HEK293 (cell line): ENCODE measurements at regions not wholly inside any gene's neighbourhood (a gene's known extent, or its start where the extent isn't known, plus 50 kb on each side); places are given as distances from the start of the nearest gene placed in this dataset.

ENCODE experiments used
- FEZF1 ChIP-seq: fragments of 450-650 bp; formaldehyde crosslinking; IDR thresholded peaks from 2 replicates; pipeline ENCODE4 v1.5.1; 2016; ENCODE audit warnings: missing biosample characterization, missing genetic modification characterization
- GLI2 ChIP-seq: fragments of 450-650 bp; formaldehyde crosslinking; IDR thresholded peaks from 2 replicates; pipeline ENCODE4; 2017; ENCODE audit warnings: missing biosample characterization, missing genetic modification characterization, low read depth, borderline replicate concordance
- GLIS1 ChIP-seq: fragments of 450-650 bp; formaldehyde crosslinking; IDR thresholded peaks from 2 replicates; pipeline ENCODE4 v1.5.1; 2016; ENCODE audit warnings: missing biosample characterization, missing genetic modification characterization
- KLF17 ChIP-seq: fragments of 450-650 bp; formaldehyde crosslinking; IDR thresholded peaks from 2 replicates; pipeline ENCODE4 v1.5.1; 2016; ENCODE audit warnings: missing biosample characterization, missing genetic modification characterization
- KLF8 ChIP-seq: fragments of 450-650 bp; formaldehyde crosslinking; IDR thresholded peaks from 2 replicates; pipeline ENCODE4 v1.5.1; 2016; ENCODE audit warnings: missing biosample characterization, missing genetic modification characterization
- WT1 ChIP-seq: fragments of 450-650 bp; formaldehyde crosslinking; IDR thresholded peaks from 2 replicates; pipeline ENCODE4 v1.5.1; 2016; ENCODE audit warnings: missing biosample characterization, missing genetic modification characterization
- ZBTB10 ChIP-seq: fragments of 450-650 bp; formaldehyde crosslinking; IDR thresholded peaks from 2 replicates; pipeline ENCODE4 v1.5.1; 2016; ENCODE audit warnings: missing biosample characterization, missing genetic modification characterization
- ZBTB44 ChIP-seq: fragments of 450-650 bp; IDR thresholded peaks from 2 replicates; pipeline ENCODE4 v1.5.1; 2018; ENCODE audit warnings: missing biosample characterization, mild to moderate bottlenecking, missing genetic modification characterization
- ZEB2 ChIP-seq: fragments of 450-650 bp; formaldehyde crosslinking; IDR thresholded peaks from 2 replicates; pipeline ENCODE4 v1.5.1; 2016; ENCODE audit warnings: missing biosample characterization, missing genetic modification characterization
- ZNF112 ChIP-seq: fragments of 450-650 bp; formaldehyde crosslinking; IDR thresholded peaks from 2 replicates; pipeline ENCODE4 v1.5.0; 2017; ENCODE audit warnings: missing biosample characterization, missing genetic modification characterization
- ZNF174 ChIP-seq: fragments of 450-650 bp; formaldehyde crosslinking; IDR thresholded peaks from 2 replicates; pipeline ENCODE4 v1.5.0; 2017; ENCODE audit warnings: missing biosample characterization, mild to moderate bottlenecking, missing genetic modification characterization
- ZNF184 ChIP-seq: fragments of 450-650 bp; IDR thresholded peaks from 2 replicates; pipeline ENCODE4 v1.5.1; 2018; ENCODE audit warnings: missing biosample characterization, mild to moderate bottlenecking, missing genetic modification characterization
- ZNF211 ChIP-seq: fragments of 450-650 bp; formaldehyde crosslinking; IDR thresholded peaks from 2 replicates; pipeline ENCODE4 v1.5.1; 2016; ENCODE audit warnings: low read depth, missing biosample characterization, missing genetic modification characterization
- ZNF223 ChIP-seq: fragments of 450-650 bp; formaldehyde crosslinking; IDR thresholded peaks from 2 replicates; pipeline ENCODE4 v1.5.1; 2016; ENCODE audit warnings: missing biosample characterization, missing genetic modification characterization
- ZNF324 ChIP-seq: fragments of 450-650 bp; formaldehyde crosslinking; IDR thresholded peaks from 2 replicates; pipeline ENCODE4 v1.5.1; 2016; ENCODE audit warnings: missing biosample characterization, missing genetic modification characterization
- ZNF341 ChIP-seq: fragments of 450-650 bp; formaldehyde crosslinking; IDR thresholded peaks from 2 replicates; pipeline ENCODE4; 2016; ENCODE audit warnings: low read depth, missing biosample characterization, missing genetic modification characterization
- ZNF350 ChIP-seq: fragments of 450-650 bp; formaldehyde crosslinking; IDR thresholded peaks from 2 replicates; pipeline ENCODE4 v1.5.0; 2017; ENCODE audit warnings: missing biosample characterization, mild to moderate bottlenecking, missing genetic modification characterization
- ZNF366 ChIP-seq: fragments of 450-650 bp; formaldehyde crosslinking; conservative IDR thresholded peaks from 2 replicates; pipeline ENCODE4 v1.5.1; 2016; ENCODE audit warnings: missing biosample characterization, missing genetic modification characterization
- ZNF394 ChIP-seq: fragments of 450-650 bp; formaldehyde crosslinking; IDR thresholded peaks from 2 replicates; pipeline ENCODE4 v1.5.1; 2016; ENCODE audit warnings: missing biosample characterization, missing genetic modification characterization, mild to moderate bottlenecking, moderate library complexity, borderline replicate concordance
- ZNF423 ChIP-seq: fragments of 450-650 bp; formaldehyde crosslinking; IDR thresholded peaks from 2 replicates; pipeline ENCODE4 v1.5.1; 2016; ENCODE audit warnings: missing biosample characterization, missing genetic modification characterization
- ZNF521 ChIP-seq: fragments of 450-650 bp; formaldehyde crosslinking; IDR thresholded peaks from 2 replicates; pipeline ENCODE4 v1.5.1; 2017; ENCODE audit warnings: missing biosample characterization, mild to moderate bottlenecking, missing genetic modification characterization
- ZNF560 ChIP-seq: fragments of 450-650 bp; formaldehyde crosslinking; IDR thresholded peaks from 2 replicates; pipeline ENCODE4 v1.5.1; 2017; ENCODE audit warnings: missing biosample characterization, missing genetic modification characterization, borderline replicate concordance
- ZNF596 ChIP-seq: fragments of 450-650 bp; IDR thresholded peaks from 2 replicates; pipeline ENCODE4 v1.5.0; 2018; ENCODE audit warnings: missing biosample characterization, mild to moderate bottlenecking, missing genetic modification characterization, moderate library complexity
- ZNF658 ChIP-seq: fragments of 450-650 bp; formaldehyde crosslinking; IDR thresholded peaks from 2 replicates; pipeline ENCODE4; 2016; ENCODE audit warnings: missing biosample characterization, missing genetic modification characterization
- ZNF707 ChIP-seq: fragments of 450-650 bp; formaldehyde crosslinking; IDR thresholded peaks from 2 replicates; pipeline ENCODE4 v1.5.1; 2016; ENCODE audit warnings: missing biosample characterization, missing genetic modification characterization
- ZNF777 ChIP-seq: fragments of 450-650 bp; formaldehyde crosslinking; IDR thresholded peaks from 2 replicates; pipeline ENCODE4 v1.5.1; 2017; ENCODE audit warnings: missing biosample characterization, missing genetic modification characterization, borderline replicate concordance
- TF ChIP-seq, protein P1 (sequence below): fragments of 450-650 bp; formaldehyde crosslinking; IDR thresholded peaks from 2 replicates; pipeline ENCODE4 v1.5.1; 2016; ENCODE audit warnings: missing biosample characterization, missing genetic modification characterization
- TF ChIP-seq, protein P2 (sequence below): fragments of 450-650 bp; formaldehyde crosslinking; IDR thresholded peaks from 2 replicates; pipeline ENCODE4 v1.5.1; 2016; ENCODE audit warnings: missing biosample characterization, missing genetic modification characterization
- TF ChIP-seq, protein P3 (sequence below): fragments of 450-650 bp; formaldehyde crosslinking; IDR thresholded peaks from 2 replicates; pipeline ENCODE4 v1.5.1; 2017; ENCODE audit warnings: missing biosample characterization, missing genetic modification characterization

- TF ChIP-seq ZBTB10: no peak
- TF ChIP-seq, protein P1, sequence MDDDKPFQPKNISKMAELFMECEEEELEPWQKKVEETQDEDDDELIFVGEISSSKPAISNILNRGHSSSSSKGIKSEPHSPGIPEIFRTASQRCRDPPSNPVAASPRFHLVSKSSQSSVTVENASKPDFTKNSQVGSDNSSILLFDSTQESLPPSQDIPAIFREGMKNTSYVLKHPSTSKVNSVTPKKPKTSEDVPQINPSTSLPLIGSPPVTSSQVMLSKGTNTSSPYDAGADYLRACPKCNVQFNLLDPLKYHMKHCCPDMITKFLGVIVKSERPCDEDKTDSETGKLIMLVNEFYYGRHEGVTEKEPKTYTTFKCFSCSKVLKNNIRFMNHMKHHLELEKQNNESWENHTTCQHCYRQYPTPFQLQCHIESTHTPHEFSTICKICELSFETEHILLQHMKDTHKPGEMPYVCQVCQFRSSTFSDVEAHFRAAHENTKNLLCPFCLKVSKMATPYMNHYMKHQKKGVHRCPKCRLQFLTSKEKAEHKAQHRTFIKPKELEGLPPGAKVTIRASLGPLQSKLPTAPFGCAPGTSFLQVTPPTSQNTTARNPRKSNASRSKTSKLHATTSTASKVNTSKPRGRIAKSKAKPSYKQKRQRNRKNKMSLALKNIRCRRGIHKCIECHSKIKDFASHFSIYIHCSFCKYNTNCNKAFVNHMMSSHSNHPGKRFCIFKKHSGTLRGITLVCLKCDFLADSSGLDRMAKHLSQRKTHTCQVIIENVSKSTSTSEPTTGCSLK (tag by site-specific recombination): no peak
- TF ChIP-seq ZNF394: 0 out of 2 replicates have a peak, but pooled peaks have one; percentile 11
- TF ChIP-seq, protein P2, sequence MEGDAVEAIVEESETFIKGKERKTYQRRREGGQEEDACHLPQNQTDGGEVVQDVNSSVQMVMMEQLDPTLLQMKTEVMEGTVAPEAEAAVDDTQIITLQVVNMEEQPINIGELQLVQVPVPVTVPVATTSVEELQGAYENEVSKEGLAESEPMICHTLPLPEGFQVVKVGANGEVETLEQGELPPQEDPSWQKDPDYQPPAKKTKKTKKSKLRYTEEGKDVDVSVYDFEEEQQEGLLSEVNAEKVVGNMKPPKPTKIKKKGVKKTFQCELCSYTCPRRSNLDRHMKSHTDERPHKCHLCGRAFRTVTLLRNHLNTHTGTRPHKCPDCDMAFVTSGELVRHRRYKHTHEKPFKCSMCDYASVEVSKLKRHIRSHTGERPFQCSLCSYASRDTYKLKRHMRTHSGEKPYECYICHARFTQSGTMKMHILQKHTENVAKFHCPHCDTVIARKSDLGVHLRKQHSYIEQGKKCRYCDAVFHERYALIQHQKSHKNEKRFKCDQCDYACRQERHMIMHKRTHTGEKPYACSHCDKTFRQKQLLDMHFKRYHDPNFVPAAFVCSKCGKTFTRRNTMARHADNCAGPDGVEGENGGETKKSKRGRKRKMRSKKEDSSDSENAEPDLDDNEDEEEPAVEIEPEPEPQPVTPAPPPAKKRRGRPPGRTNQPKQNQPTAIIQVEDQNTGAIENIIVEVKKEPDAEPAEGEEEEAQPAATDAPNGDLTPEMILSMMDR (tag by site-specific recombination): no peak
- TF ChIP-seq FEZF1 (tag by site-specific recombination): no peak
- no peak for TF ChIP-seq ZNF521 (tag by site-specific recombination)
- TF ChIP-seq ZNF184 (tag by site-specific recombination): no peak
- TF ChIP-seq ZNF223 (tag by site-specific recombination): no peak
- TF ChIP-seq GLI2 (tag by site-specific recombination): no peak
- TF ChIP-seq ZEB2 (tag by site-specific recombination): 0 out of 2 replicates have a peak, but pooled peaks have one; percentile 9
- TF ChIP-seq ZNF211: no peak
- TF ChIP-seq, protein P3, sequence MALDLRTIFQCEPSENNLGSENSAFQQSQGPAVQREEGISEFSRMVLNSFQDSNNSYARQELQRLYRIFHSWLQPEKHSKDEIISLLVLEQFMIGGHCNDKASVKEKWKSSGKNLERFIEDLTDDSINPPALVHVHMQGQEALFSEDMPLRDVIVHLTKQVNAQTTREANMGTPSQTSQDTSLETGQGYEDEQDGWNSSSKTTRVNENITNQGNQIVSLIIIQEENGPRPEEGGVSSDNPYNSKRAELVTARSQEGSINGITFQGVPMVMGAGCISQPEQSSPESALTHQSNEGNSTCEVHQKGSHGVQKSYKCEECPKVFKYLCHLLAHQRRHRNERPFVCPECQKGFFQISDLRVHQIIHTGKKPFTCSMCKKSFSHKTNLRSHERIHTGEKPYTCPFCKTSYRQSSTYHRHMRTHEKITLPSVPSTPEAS: peak; percentile 81
- no peak for TF ChIP-seq ZNF366 (tag by site-specific recombination)
- TF ChIP-seq ZNF707: no peak
- TF ChIP-seq ZNF350: no peak
- no peak for TF ChIP-seq KLF8 (tag by site-specific recombination)
- TF ChIP-seq GLIS1 (tag by site-specific recombination): no peak
- no peak for TF ChIP-seq ZNF341 (tag by site-specific recombination)
- TF ChIP-seq ZNF174 (tag by site-specific recombination): no peak
- peak; percentile 57; the same call in 1 of the 2 replicates for TF ChIP-seq WT1 (tag by site-specific recombination)
- no peak for TF ChIP-seq ZNF658
- TF ChIP-seq ZNF596 (tag by site-specific recombination): no peak
- TF ChIP-seq ZNF324 (tag by site-specific recombination): no peak
- no peak for TF ChIP-seq ZNF423 (tag by site-specific recombination)
- TF ChIP-seq ZNF777 (tag by site-specific recombination): no peak
- TF ChIP-seq ZBTB44: no peak
- TF ChIP-seq ZNF560 (tag by site-specific recombination): no peak
- no peak for TF ChIP-seq ZNF112 (tag by site-specific recombination)
- TF ChIP-seq KLF17: no peak
Measured at GRCh38 chr2:200747668-200748618, 63.8 kb upstream of the BZW1 start (continued).
